ENCODE measurements at regions not wholly inside any gene's neighbourhood (a gene's known extent, or its start where the extent isn't known, plus 50 kb on each side); places are given as distances from the start of the nearest gene placed in this dataset.
"Not testable (repeated sequence)": the region's sequence is repeated elsewhere in the genome, so short reads cannot be mapped to it uniquely, and the experiment has no call there.

DNA sequence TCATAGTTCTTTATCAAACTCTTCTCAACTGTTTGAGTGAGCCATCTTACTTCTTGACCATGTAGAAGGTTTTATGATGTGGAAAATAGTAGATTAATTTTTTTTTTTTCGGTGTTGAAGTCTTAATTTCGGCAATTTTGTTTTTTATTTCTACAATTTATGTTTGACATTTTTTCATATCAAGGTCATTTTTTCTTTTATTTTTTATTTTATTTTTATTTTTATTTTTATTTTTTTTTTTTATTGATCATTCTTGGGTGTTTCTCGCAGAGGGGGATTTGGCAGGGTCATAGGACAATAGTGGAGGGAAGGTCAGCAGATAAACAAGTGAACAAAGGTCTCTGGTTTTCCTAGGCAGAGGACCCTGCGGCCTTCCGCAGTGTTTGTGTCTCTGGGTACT, 203.8 kb upstream of the CBLB start:
- FAIRE-seq; DNase-seq (ENCODE audit: low spot score): not testable (repeated sequence)

DNA sequence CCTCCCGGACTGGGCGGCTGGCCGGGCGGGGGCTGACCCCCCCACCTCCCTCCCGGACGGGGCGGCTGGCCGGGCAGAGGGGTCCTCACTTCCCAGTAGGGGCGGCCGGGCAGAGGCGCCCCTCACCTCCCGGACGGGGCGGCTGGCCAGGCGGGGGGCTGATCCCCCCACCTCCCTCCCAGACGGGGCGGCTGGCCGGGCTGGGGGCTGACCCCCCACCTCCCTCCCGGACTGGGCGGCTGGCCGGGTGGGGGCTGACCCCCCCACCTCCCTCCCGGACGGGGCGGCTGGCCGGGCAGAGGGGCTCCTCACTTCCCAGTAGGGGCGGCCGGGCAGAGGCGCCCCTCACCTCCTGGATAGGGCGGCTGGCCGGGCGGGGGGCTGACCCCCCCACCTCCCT, 205.0 kb upstream of the CBLB start:
- not testable (repeated sequence) for FAIRE-seq; DNase-seq (ENCODE audit: low spot score)

DNA sequence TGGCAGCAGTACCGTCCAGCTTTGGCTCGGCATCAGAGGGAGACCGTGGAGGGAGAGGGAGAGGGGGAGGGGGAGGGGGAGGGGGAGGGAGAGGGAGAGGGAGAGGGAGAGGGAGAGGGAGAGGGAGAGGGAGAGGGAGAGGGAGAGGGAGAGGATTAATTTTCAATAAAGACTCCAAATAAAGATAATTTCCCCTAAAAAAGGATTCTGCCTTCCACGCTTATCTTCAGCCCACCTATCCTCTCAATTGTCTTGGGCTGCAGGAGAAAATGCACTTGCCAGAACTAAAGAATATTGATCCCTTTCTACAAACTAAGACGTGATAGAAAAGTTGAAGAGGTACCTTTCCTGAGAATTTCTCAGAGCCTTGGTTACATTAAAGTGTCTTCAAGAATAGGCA, 206.9 kb upstream of the CBLB start:
- FAIRE-seq; DNase-seq (ENCODE audit: low spot score): not testable (repeated sequence)

DNA sequence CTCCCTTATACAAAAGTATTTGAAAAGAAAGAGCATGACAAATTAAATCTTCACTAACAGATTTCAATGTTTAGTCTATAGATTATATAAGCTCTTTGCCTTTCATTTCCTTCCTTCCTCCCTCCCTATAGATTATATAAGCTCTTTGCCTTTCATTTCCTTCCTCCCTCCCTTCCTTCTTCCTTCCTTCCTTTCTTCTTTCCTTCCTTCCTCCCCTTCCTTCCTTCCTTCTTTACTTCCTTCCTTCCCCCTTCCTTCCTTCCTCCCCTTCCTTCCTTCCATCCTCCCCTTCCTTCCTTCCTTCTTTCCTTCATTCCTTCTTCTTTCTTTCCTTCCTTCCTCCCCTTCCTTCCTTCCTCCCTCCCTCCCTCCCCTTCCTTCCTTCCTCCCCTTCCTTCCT, 209.8 kb upstream of the CBLB start:
- DNase-seq (ENCODE audit: low spot score) (no peak), FAIRE-seq (no peak)

DNA sequence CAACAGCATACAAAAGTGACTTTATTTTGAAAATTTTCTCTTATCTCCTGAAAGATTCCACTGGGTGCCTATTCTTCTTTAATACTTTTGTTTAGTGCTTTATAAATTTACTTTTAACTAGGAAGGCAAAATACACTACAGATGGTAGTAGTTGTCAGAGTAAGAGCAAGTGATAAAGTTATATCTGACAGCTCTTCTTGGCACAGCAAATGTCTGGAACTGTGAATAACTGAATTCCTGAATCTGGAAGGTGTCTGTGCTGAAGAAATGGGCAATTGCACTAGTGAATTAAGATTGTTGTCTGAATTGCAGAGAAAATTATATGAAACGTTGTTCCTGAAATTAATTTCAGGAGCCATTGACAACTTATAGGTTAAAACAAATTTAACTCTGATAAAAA, 213.8 kb upstream of the CBLB start:
- DNase-seq (ENCODE audit: low spot score) (no peak), FAIRE-seq (no peak)

DNA sequence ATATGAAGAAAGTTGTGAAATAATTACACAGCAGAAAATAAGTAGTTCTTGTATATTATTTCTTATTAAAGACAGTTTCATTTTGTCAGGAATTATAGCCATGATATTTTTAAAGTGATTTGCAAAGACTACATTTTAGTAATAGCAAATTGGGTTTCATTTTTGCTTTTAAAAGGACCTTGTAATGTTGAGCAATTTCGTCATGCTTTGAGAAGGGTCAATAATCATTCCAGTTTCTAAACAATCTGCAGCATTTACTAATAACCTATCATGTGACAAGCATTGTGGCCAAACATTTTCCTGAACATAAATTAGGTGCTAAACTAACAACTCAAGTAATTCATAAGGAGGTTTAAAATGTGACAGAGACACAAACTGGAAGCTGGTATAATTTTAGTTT, 214.4 kb upstream of the CBLB start:
- FAIRE-seq (no peak), DNase-seq (ENCODE audit: low spot score) (no peak)

DNA sequence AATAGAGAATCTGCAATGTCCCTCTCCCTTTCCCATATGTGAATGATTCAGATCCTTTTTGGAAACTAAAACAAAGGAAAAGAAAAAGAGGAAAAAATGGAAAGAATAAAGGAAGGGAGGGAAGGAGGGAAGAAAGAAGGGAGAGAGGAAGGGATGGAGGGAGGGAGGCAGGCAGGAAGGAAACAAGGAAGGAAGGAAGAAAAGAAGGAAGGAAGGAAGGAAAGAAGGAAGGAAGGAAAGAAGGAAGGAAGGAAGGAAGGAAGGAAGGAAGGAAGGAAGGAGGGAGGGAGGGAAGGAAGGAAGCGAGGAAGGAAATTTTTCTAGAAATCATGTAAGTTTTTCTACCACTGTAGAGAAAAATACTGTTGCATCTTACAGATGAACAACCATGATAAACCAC, 215.0 kb upstream of the CBLB start:
- FAIRE-seq: no peak
- DNase-seq (ENCODE audit: low spot score): no peak

DNA sequence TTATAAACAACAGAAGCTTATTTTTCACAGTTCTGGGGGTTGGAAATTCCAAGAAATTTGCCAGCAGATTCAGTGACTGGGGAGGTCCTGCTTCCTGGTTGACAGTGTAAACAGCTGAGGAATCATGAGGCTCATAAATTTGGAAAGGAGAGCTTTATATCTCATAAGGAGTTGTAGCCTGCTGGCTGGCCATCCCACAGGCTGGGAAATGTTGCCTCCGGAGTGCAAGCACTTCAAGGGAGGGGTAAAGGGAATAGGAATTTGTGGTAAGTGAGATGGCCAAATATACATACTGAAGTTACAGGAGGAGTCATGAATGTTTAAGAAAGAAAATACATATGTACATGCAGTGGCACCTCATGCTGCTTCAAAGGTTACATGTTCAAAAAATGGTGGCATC, 217.2 kb upstream of the CBLB start:
- FAIRE-seq: no peak
- DNase-seq (ENCODE audit: low spot score): no peak

DNA sequence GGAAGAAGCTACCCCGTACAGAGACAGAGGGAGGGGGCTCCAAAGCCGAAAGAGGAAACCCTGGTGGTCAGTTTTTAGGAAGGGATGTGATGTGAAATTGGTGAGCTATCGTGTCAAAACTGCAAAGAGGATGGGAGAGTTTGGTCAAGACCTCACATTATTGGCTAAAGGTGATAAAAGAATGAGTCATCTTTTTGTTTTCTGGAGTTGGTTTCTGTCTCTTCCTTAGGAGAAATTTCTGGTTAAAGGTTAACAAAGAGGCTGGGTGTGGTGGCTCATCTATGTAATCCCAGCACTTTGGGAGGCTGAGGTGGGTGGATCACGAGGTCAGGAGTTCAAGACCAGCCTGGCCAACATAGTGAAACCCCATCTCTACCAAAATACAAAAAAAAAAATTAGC, 217.8 kb upstream of the CBLB start:
- FAIRE-seq: no peak
- no peak for DNase-seq (ENCODE audit: low spot score)

DNA sequence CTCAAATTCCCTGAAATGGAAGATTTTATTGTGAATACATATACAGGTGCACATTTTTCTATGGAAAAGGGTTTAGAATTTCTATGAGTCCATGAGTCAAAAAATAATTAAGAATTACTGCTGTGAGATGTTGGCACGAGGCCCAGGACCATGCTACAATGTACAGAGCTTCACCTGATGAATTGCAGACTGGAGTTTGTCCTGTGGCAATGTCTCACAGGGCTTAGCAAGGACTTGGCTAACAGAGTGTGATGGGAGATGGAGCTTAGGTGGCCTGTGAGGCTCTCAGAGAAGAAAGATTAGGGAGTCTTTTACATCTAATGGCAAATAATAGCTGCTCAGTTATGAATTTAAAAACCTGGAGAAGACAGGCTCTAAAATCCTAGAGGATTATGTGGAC, 219.5 kb upstream of the CBLB start:
- FAIRE-seq (no peak), DNase-seq (ENCODE audit: low spot score) (no peak)

DNA sequence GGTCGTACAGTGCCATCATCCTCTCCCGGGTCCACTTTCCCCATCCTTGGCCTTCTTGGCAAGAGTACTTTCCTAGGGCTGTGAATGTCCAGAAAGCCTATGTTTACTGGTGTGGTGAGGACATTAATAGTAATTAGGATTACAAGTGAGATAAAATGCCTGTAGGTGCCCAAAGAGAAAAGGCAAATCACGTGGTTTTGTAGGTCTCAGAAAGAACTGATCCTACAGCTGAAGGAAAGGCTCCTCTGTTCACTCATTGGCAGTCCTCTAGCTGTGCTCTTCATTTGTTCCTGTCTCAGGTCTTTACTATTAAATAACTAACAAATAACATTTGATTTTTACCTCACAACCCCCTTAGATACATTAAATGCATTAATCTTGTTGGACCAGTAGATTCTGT, 220.1 kb upstream of the CBLB start:
- DNase-seq (ENCODE audit: low spot score) (no peak), FAIRE-seq (no peak)

DNA sequence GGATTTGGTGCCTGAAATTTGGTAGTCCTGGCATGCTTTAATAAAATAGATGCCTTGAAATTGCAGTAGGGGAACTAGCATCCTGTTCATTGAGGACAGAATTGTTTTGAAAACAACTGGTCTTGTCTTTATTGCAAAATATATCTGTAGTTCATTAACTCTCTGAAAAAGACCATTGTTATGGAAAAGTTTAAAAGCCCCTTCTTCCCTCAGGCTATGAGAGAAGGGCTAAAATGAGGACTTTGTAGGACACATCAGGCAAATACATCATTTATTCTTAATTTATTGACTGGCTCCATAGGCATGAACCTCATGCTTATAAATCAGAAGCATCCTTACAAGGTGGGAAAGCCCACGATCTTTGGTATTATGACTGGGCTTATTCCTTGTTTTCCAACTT, 221.0 kb upstream of the CBLB start:
- FAIRE-seq: no peak
- no peak for DNase-seq (ENCODE audit: low spot score)

DNA sequence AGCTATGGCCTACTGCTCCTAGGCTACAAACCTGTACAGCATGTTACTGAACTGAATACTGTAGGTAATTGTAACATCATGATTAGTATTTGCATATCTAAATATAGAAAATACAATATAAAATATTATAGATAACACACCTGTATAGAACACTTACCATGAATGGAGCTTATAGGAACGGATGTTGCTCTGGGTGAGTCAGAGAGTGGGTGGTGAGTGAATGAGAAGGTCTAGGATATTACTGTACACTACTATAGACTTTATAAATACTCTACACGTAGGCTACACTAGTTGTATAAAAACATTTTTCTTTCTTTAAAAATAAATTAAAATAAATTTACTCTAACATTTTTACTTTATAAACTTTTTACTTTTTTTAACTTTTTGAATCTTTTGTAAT, 224.0 kb upstream of the CBLB start:
- no peak for DNase-seq (ENCODE audit: low spot score)
- FAIRE-seq: no peak

DNA sequence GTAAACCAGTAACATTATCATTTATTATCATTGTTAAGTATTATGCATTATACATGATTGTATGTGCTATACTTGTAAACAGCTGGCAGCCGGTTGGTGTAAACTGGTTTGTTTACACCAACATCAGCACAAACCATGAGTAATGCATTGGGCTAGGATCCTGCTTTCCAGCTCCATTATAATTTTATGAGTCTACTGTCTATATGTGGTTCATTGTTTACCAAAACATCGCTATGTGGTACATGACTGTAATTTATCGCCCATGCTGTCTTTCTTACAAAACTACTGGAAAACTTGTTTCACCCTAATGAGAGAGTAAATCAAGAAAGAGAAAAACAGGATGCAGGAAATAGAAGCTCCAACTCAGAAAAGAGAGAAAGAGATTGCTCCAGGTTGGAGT, 224.8 kb upstream of the CBLB start:
- FAIRE-seq (no peak), DNase-seq (ENCODE audit: low spot score) (no peak)

DNA sequence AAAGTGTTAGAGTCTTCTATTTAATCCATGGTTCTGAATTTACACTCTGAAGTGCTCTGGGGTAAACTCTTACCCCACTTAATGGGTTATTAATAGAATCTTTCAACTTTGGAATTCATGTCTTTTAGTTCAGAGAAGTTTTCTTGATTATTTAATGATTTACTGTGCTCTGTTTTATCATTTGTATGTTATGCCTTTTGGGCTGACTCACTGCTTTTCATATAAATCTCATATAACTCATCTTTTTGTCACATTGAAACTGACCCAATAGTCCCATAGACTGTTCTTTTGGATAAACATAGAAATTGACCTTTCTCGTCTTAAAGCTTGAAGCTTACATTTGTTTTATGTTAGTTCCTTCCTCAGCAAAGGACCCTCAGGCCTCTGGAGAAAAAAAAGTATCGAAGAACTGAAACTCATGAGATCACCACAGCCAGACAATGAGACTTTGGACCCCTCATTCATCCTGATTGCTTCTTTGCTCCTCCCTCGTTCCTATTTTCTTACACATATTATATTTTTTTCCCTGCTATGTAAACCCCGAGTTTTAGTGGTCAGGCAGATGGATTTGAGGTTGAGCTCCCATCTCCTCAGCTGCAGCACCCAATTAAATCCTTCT, 229.1 kb upstream of the CBLB start:
- DNase-seq (ENCODE audit: low spot score) (no peak), FAIRE-seq (no peak)

DNA sequence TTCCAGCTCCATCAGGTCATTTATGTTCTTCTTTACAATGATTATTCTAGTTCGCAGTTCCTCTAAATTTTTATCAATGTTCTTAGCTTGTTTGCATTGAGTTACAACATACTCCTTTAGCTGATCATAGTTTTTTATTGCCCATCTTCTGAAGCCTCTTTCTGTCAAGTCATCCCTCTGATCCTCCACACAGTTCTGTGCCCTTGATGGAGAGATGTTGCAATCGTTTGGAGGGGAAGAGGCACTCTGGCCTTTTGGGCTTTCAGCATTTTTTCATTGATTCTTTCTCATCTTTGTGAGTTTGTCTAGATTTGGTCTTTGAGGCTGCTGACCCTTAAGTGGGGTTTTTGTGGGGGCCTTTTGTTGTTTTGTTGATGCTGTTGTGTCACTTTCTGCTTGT, 234.6 kb upstream of the CBLB start:
- FAIRE-seq: no peak
- no peak for DNase-seq (ENCODE audit: low spot score)

DNA sequence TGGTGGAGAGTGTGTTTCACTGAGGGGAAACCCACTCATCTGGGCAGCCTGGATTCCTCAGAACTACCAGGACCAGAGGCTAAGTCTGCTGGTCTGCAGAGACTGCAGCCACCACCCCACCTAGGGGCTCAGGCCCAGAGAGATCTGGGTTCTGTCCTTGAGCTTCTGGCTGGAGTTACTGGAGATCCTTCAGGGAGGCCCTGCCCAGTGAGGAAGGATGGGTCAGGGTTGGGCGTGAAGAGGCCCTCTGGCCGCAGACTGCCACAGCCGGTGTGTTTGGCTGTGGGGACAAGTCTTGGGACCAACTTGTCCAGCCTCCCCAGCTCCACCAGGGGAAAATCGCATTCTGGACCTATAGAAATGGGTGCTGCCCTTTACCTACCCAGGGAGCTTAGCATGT, 235.3 kb upstream of the CBLB start:
- no peak for FAIRE-seq
- no peak for DNase-seq (ENCODE audit: low spot score)

DNA sequence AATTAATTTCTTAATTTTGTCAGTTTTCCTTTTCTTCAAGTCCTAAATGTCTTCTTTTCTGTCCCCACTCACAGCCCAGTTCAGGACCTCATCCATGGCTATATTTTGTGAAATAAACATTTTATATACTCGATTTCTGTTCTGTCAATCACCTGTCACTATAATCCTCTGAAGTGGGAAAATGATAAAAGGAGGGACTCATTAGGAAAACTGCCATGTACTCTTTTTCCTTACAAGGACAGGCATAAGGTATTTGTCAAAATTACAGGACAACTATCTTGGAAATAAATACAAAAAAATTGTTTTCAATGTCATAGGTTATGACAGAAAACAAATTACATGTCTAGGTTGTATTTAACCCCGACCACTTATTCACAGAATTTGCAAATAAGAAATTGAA, 240.1 kb upstream of the CBLB start:
- FAIRE-seq: no peak

DNA sequence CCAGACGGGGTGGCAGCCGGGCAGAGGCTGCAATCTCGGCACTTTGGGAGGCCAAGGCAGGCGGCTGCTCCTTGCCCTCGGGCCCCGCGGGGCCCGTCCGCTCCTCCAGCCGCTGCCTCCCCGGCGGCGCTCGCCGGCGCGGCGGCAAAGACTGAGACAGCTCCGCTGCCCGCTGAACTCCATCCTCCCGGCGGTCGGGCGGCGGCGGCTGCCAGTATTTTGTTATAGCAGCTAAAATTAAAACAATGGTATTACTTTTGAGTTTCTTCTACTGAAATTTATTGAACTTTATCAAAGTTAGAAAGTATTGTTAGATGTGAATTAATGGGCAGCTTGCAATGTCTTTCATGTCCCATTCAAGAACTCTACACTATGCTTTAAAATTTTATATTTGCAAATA, 243.7 kb upstream of the CBLB start:
- not testable (repeated sequence) for DNase-seq (ENCODE audit: low spot score); FAIRE-seq

More for the DNA sequence above, 240.1 kb upstream of the CBLB start:
- no peak for DNase-seq (ENCODE audit: low spot score)

DNA sequence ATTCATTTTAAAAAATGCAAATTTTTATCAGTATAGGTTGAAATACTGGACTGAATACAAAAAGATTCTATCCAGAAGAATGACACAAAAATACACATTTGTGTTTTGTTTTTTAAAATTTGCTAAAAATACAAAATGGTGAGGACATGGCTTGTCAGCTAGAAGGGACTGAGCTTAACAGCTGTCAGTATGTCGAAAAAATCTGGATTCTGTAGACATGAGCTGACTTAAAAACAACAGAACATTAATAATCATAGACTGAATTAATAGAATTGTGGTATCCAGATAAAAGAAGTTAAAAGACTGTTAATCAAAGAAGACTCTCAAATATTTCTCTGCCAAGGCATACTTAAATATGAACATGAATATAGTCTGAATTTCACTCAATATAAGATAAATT, 244.9 kb upstream of the CBLB start:
- FAIRE-seq (no peak), DNase-seq (ENCODE audit: low spot score) (no peak)

DNA sequence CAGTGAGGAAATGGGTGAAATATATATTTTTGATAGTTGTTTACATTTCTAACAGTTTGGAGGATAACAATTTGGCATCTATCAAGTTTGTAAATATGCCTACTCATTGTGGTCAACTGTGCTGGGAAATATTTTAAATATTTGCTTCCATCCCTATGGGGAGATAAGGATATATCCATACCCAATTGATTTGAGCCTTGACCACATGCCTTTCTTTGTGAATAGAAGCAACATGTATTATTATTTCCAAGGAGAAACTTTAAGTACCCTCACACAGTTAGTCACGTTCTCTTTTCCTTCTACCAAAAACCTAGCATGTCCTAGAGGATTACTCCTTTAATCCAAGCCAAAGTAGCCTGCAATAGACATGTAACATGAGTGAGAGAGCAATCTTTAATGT, 245.4 kb upstream of the CBLB start:
- no peak for FAIRE-seq
- DNase-seq (ENCODE audit: low spot score): no peak

DNA sequence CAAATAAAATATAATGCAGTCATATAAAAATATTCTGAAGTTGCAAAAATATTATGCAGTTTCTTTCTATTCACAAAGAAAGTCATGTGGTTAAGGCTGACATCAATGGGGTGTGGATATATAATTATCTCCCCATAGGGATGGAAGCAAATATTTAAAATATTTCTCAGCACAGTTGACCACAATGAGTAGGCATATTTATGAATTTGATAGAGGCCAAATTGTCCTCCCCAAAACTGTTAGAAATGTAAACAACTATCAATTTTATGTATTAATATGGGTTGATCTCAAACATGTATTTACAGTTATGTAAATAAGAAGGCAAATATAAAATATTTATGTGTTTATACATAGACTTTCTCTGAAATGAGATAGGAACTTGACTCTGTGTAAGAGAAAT, 246.0 kb upstream of the CBLB start:
- DNase-seq (ENCODE audit: low spot score) (no peak), FAIRE-seq (no peak)

DNA sequence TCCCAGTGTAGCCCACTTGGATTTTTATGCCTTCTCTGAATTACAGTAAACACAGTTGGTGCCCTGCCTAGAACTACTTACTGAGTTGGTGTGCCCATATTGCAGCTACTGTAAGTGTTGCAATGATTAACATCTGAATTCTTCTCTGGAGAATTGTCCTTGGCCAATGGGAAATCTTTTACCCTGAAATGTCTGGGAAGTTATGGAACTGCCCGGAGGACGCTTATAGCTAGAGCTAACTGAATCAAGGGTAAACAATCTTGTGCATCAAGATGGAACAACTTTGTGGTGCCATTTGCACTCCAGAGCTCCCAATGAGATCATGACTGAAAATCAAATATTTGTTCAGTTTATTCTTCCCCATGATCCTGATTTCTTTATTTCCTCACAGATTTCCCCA, 246.7 kb upstream of the CBLB start:
- FAIRE-seq (no peak), DNase-seq (ENCODE audit: low spot score) (no peak)

Measured in urothelium cell line (cell line).